Fibroblast of lung (primary cell): ENCODE measurements at regions not wholly inside any gene's neighbourhood (a gene's known extent, or its start where the extent isn't known, plus 50 kb on each side); places are given as distances from the start of the nearest gene placed in this dataset.

Experiments used
- DNase-seq, 2 donors: peaks; one replicate each; pipeline versions ENCODE4 v3.0.0 to v3.0.0-alpha.2; 2010; ENCODE audit warnings: low read depth in 2 of 2
- H2AFZ ChIP-seq: 2 replicates; pipeline ENCODE4 v1.5.1; 2012; ENCODE audit warnings: low read length, control low read depth, inconsistent platforms
- H3K27ac ChIP-seq: 2 replicates; pipeline ENCODE4 v1.5.1; 2011; ENCODE audit warnings: low read length, control low read depth; ENCODE audit not compliant: insufficient read depth
- H3K27me3 ChIP-seq: 2 replicates; pipeline ENCODE4 v1.5.1; 2011; ENCODE audit warnings: mild to moderate bottlenecking, low read length; ENCODE audit not compliant: control insufficient read depth, insufficient read depth
- H3K36me3 ChIP-seq: 2 replicates; pipeline ENCODE4 v1.5.1; 2011; ENCODE audit warnings: low read length; ENCODE audit not compliant: control insufficient read depth, insufficient read depth
- H3K4me1 ChIP-seq: 2 replicates; pipeline ENCODE4 v1.5.1; 2011; ENCODE audit warnings: low read length; ENCODE audit not compliant: control insufficient read depth, insufficient read depth; ENCODE audit errors: extremely low read depth
- H3K4me2 ChIP-seq: 2 replicates; pipeline ENCODE4 v1.5.1; 2011; ENCODE audit warnings: low read length, control low read depth; ENCODE audit not compliant: insufficient read depth; ENCODE audit errors: extremely low read depth
- H3K4me3 ChIP-seq, 4 experiments: fragments of 200-600 bp in 1 of 4; sonication (generic) in 1 of 4; replicated peaks in 1 of 4; 2 replicates each; pipeline ENCODE4 v1.5.1; 2011 to 2016; ENCODE audit warnings: low read length in 4 of 4, low read depth in 3 of 4, mild to moderate bottlenecking in 3 of 4, control low read depth in 2 of 4, inconsistent platforms in 1 of 4, mixed read lengths in 1 of 4; ENCODE audit not compliant: insufficient read depth in 1 of 4; ENCODE audit errors: control extremely low read depth in 1 of 4
- H3K79me2 ChIP-seq: 2 replicates; pipeline ENCODE4 v1.5.1; 2012; ENCODE audit warnings: mild to moderate bottlenecking, low read length, inconsistent platforms; ENCODE audit not compliant: control insufficient read depth, insufficient read depth
- H3K9ac ChIP-seq: 2 replicates; pipeline ENCODE4 v1.5.1; 2011; ENCODE audit warnings: mild to moderate bottlenecking, low read length, control low read depth; ENCODE audit not compliant: insufficient read depth
- H3K9me3 ChIP-seq: 2 replicates; pipeline ENCODE4 v1.5.1; 2012; ENCODE audit warnings: low read depth, low read length; ENCODE audit not compliant: control insufficient read depth, insufficient read depth
- H4K20me1 ChIP-seq: 2 replicates; pipeline ENCODE4 v1.5.1; 2011; ENCODE audit warnings: low read length; ENCODE audit not compliant: control insufficient read depth, insufficient read depth; ENCODE audit errors: extremely low read depth
- EZH2 ChIP-seq: IDR thresholded peaks from 2 replicates; pipeline ENCODE4 v1.5.1; 2012; ENCODE audit warnings: low read length, control low read depth, mild to moderate bottlenecking; ENCODE audit errors: missing control alignments
- TF ChIP-seq, protein P1 (sequence below), 2 donors: IDR thresholded peaks in 1 of 2; conservative IDR thresholded peaks in 1 of 2; 1 replicate in 1 of 2; 2 replicates in 1 of 2; pipeline ENCODE4 v1.5.1; 2011 to 2012; ENCODE audit warnings: low read length in 2 of 2, control low read depth in 1 of 2, inconsistent platforms in 1 of 2, low read depth in 1 of 2, mild to moderate bottlenecking in 1 of 2

DNA sequence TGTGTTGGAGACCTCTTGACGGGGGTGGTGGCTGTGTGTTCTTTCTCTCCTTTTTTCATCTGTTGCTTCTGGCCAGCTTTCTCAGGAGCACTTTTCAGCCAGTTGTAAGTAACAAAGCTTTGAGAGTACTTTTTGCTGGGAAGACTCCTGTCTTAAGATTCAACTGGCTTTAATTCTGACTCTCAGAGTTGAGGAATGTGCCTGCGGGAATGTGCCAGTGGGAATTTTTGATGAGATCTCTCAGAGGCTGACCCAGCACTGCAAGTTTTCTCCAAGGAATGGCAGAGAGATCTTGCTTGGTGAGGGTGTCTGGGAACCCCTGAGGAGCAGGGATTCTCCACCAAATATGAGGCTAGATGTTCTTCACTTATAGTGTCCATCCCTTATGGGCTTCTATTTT is 91.6 kb upstream of the OR9Q1 start:
- Histone ChIP-seq H3K27me3 (no peaks in the 10 kb centered on the region), H3K36me3 (no peaks in the 10 kb centered on the region), H3K4me3 (no peak overlapping the region), H3K4me1 (no peaks in the 10 kb centered on the region), H3K4me2 (no peak overlapping the region), H3K27ac (no peak overlapping the region), H4K20me1 (no peaks in the 10 kb centered on the region), H2AFZ (no peak overlapping the region), H3K9me3 (no peaks in the 10 kb centered on the region), H3K9ac (no peak overlapping the region), H3K79me2 (no peaks in the 10 kb centered on the region)
- DNase-seq: no peak
- no peak for TF ChIP-seq EZH2
- TF ChIP-seq, protein P1, sequence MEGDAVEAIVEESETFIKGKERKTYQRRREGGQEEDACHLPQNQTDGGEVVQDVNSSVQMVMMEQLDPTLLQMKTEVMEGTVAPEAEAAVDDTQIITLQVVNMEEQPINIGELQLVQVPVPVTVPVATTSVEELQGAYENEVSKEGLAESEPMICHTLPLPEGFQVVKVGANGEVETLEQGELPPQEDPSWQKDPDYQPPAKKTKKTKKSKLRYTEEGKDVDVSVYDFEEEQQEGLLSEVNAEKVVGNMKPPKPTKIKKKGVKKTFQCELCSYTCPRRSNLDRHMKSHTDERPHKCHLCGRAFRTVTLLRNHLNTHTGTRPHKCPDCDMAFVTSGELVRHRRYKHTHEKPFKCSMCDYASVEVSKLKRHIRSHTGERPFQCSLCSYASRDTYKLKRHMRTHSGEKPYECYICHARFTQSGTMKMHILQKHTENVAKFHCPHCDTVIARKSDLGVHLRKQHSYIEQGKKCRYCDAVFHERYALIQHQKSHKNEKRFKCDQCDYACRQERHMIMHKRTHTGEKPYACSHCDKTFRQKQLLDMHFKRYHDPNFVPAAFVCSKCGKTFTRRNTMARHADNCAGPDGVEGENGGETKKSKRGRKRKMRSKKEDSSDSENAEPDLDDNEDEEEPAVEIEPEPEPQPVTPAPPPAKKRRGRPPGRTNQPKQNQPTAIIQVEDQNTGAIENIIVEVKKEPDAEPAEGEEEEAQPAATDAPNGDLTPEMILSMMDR (conservative IDR thresholded peaks at IDR 0.05 in 1 of 2, IDR thresholded peaks at IDR 0.05 in 1 of 2; ENCODE audit: low read depth in 1 of 2, low read length in 2 of 2): no peak

DNA sequence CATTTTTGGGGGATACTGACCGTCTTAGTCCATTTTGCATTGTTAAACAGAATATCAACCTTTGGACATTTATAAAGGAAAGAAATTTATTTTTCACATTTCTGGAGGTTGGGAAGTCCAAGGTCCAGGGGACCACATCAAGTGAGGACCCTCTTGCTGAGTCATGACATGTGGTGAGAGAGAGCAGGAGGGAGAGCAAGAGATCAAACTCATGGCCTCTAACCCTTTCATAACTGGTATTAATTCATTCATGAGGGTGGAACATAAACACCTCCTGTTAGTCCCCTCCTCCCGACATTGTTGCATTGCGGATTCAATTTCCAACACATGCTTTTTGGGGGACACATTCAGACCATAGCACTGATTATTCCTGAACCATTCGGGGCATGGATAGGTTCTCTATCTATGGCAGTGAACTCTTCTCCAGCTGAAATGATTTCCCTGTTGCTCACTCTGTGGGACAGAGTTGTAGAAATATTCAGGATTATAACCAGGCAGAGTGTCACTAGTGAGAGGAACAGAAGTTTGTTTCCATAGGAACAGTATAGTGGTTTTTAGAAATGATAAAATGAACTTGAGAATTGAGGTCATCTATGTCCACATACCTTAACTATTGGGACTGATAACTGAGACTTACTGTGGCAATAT is 88.2 kb upstream of the OR9Q1 start:
- no peak for DNase-seq
- Histone ChIP-seq H3K79me2 (no peaks in the 10 kb centered on the region), H3K4me1 (no peaks in the 10 kb centered on the region), H3K4me3 (no peak overlapping the region), H4K20me1 (no peaks in the 10 kb centered on the region), H3K4me2 (no peak overlapping the region), H3K27ac (no peak overlapping the region), H3K9me3 (no peaks in the 10 kb centered on the region), H2AFZ (no peak overlapping the region), H3K36me3 (no peaks in the 10 kb centered on the region), H3K27me3 (no peaks in the 10 kb centered on the region), H3K9ac (no peak overlapping the region)
- no peak for TF ChIP-seq EZH2
- TF ChIP-seq, protein P1 (conservative IDR thresholded peaks at IDR 0.05 in 1 of 2, IDR thresholded peaks at IDR 0.05 in 1 of 2; ENCODE audit: low read depth in 1 of 2, low read length in 2 of 2): no peak

DNA sequence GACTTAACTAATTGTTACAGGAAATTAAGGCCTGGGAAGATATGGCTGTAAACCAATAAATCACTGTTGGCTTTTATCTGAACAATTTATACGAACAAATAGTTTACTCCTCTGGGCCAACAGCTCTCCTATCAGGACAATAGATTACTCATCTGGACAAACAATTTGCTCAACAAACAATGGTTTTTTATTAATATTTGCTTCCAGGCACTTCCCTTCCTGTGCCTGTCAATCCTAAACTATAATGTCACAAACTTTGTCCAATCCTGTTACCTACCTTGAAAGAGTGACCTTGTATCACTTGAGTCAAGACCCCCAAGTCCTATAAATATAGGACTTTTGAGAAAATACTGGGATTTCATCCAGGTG is 87.6 kb upstream of the OR9Q1 start:
- Histone ChIP-seq H3K9me3 (no peaks in the 10 kb centered on the region), H3K79me2 (no peaks in the 10 kb centered on the region), H2AFZ (no peak overlapping the region), H3K4me1 (no peaks in the 10 kb centered on the region), H3K4me2 (no peak overlapping the region), H3K9ac (no peak overlapping the region), H3K27ac (no peak overlapping the region), H3K27me3 (no peaks in the 10 kb centered on the region), H3K36me3 (no peaks in the 10 kb centered on the region), H4K20me1 (no peaks in the 10 kb centered on the region), H3K4me3 (no peak overlapping the region)
- TF ChIP-seq, protein P1 (conservative IDR thresholded peaks at IDR 0.05 in 1 of 2, IDR thresholded peaks at IDR 0.05 in 1 of 2; ENCODE audit: low read depth in 1 of 2, low read length in 2 of 2): no peak
- DNase-seq: no peak
